ENCODE measurements at regions not wholly inside any gene's neighbourhood (a gene's known extent, or its start where the extent isn't known, plus 50 kb on each side); places are given as distances from the start of the nearest gene placed in this dataset.

- no peak for TF ChIP-seq CTCF (IDR thresholded peaks at IDR 0.05; ENCODE audit: insufficient read depth, low read depth, low read length)
- TF ChIP-seq EZH2 (IDR thresholded peaks at IDR 0.05; ENCODE audit: insufficient read depth, low read length), result no peak
- no peaks in the 10 kb centered on the region for H4K20me1 ChIP-seq (ENCODE audit: insufficient read depth, low read length)
- Mint-ChIP-seq H3K36me3 (ENCODE audit: low read depth, unreplicated experiment) (no peaks in the 10 kb centered on the region), H3K4me3 (ENCODE audit: unreplicated experiment) (no peak overlapping the region), H3K27ac (ENCODE audit: unreplicated experiment) (no peak overlapping the region), H3K9me3 (ENCODE audit: unreplicated experiment) (peaks cover 13% of the 10 kb centered on the region), H3K27me3 (ENCODE audit: low read depth, unreplicated experiment) (no peaks in the 10 kb centered on the region), H3K4me1 (ENCODE audit: low read depth, unreplicated experiment) (peaks cover 5% of the 10 kb centered on the region)
- no peaks in the 10 kb centered on the region for H3K27me3 ChIP-seq (ENCODE audit: insufficient read depth, low read length)
- DNase-seq (ENCODE audit: low read depth) (no peak), FAIRE-seq (no peak)
- H3K36me3 ChIP-seq (ENCODE audit: insufficient read depth, low read length), result no peaks in the 10 kb centered on the region
- H3K9ac ChIP-seq (ENCODE audit: low read length), result no peak overlapping the region
- H3K27ac ChIP-seq (ENCODE audit: low read depth, low read length), result no peak overlapping the region
- no peak overlapping the region for H3K4me2 ChIP-seq (ENCODE audit: low read length)
- no peaks in the 10 kb centered on the region for H3K4me1 ChIP-seq (ENCODE audit: insufficient read depth, low read length)
- H3K79me2 ChIP-seq (ENCODE audit: insufficient read depth, low read length), result no peaks in the 10 kb centered on the region
- H3K9me3 ChIP-seq (ENCODE audit: insufficient read depth, low read depth, low read length), result no peaks in the 10 kb centered on the region
- H2AFZ ChIP-seq (ENCODE audit: low read depth, low read length), result no peak overlapping the region
- no peak overlapping the region for H3K4me3 ChIP-seq (ENCODE audit: insufficient read depth, low read depth, low read length)
Measured at GRCh38 chr6:51487937-51488336, 599.5 kb downstream of the PKHD1 start.

GRCh38 chr6:51489133-51489532 lies 598.3 kb downstream of the PKHD1 start:
- H3K27ac ChIP-seq (ENCODE audit: low read depth, low read length), result no peak overlapping the region
- peaks cover 11% of the 10 kb centered on the region for H3K9me3 Mint-ChIP-seq (ENCODE audit: unreplicated experiment)
- H3K79me2 ChIP-seq (ENCODE audit: insufficient read depth, low read length), result no peaks in the 10 kb centered on the region
- no peaks in the 10 kb centered on the region for H3K9me3 ChIP-seq (ENCODE audit: insufficient read depth, low read depth, low read length)
- H3K36me3 ChIP-seq (ENCODE audit: insufficient read depth, low read length), result no peaks in the 10 kb centered on the region
- H2AFZ ChIP-seq (ENCODE audit: low read depth, low read length), result no peak overlapping the region
- H3K27me3 ChIP-seq (ENCODE audit: insufficient read depth, low read length), result no peaks in the 10 kb centered on the region
- H4K20me1 ChIP-seq (ENCODE audit: insufficient read depth, low read length), result no peaks in the 10 kb centered on the region
- FAIRE-seq (no peak), DNase-seq (ENCODE audit: low read depth) (no peak)
- TF ChIP-seq CTCF (IDR thresholded peaks at IDR 0.05; ENCODE audit: insufficient read depth, low read depth, low read length) (no peak), EZH2 (IDR thresholded peaks at IDR 0.05; ENCODE audit: insufficient read depth, low read length) (no peak)
- no peaks in the 10 kb centered on the region for H3K36me3 Mint-ChIP-seq (ENCODE audit: low read depth, unreplicated experiment)
- no peaks in the 10 kb centered on the region for H3K4me1 ChIP-seq (ENCODE audit: insufficient read depth, low read length)
- H3K4me3 Mint-ChIP-seq (ENCODE audit: unreplicated experiment), result no peak overlapping the region
- H3K4me2 ChIP-seq (ENCODE audit: low read length), result no peak overlapping the region
- H3K9ac ChIP-seq (ENCODE audit: low read length), result no peak overlapping the region
- H3K27me3 Mint-ChIP-seq (ENCODE audit: low read depth, unreplicated experiment), result no peaks in the 10 kb centered on the region
- no peak overlapping the region for H3K27ac Mint-ChIP-seq (ENCODE audit: unreplicated experiment)
- H3K4me1 Mint-ChIP-seq (ENCODE audit: low read depth, unreplicated experiment), result peaks cover 5% of the 10 kb centered on the region
- H3K4me3 ChIP-seq (ENCODE audit: insufficient read depth, low read depth, low read length), result no peak overlapping the region

- no peaks in the 10 kb centered on the region for H3K27me3 Mint-ChIP-seq (ENCODE audit: low read depth, unreplicated experiment)
- H3K36me3 Mint-ChIP-seq (ENCODE audit: low read depth, unreplicated experiment), result no peaks in the 10 kb centered on the region
- Histone ChIP-seq H3K36me3 (ENCODE audit: insufficient read depth, low read length) (no peaks in the 10 kb centered on the region), H3K4me2 (ENCODE audit: low read length) (no peak overlapping the region), H3K27me3 (ENCODE audit: insufficient read depth, low read length) (no peaks in the 10 kb centered on the region), H2AFZ (ENCODE audit: low read depth, low read length) (no peak overlapping the region), H3K4me3 (ENCODE audit: insufficient read depth, low read depth, low read length) (no peak overlapping the region), H3K4me1 (ENCODE audit: insufficient read depth, low read length) (no peaks in the 10 kb centered on the region), H3K79me2 (ENCODE audit: insufficient read depth, low read length) (no peaks in the 10 kb centered on the region), H3K9me3 (ENCODE audit: insufficient read depth, low read depth, low read length) (no peaks in the 10 kb centered on the region), H3K27ac (ENCODE audit: low read depth, low read length) (no peak overlapping the region), H3K9ac (ENCODE audit: low read length) (no peak overlapping the region), H4K20me1 (ENCODE audit: insufficient read depth, low read length) (no peaks in the 10 kb centered on the region)
- H3K9me3 Mint-ChIP-seq (ENCODE audit: unreplicated experiment), result peaks cover 5% of the 10 kb centered on the region
- FAIRE-seq (no peak), DNase-seq (ENCODE audit: low read depth) (no peak)
- H3K4me1 Mint-ChIP-seq (ENCODE audit: low read depth, unreplicated experiment), result peaks cover 5% of the 10 kb centered on the region
- TF ChIP-seq EZH2 (IDR thresholded peaks at IDR 0.05; ENCODE audit: insufficient read depth, low read length) (no peak), CTCF (IDR thresholded peaks at IDR 0.05; ENCODE audit: insufficient read depth, low read depth, low read length) (no peak)
- no peak overlapping the region for H3K27ac Mint-ChIP-seq (ENCODE audit: unreplicated experiment)
- no peak overlapping the region for H3K4me3 Mint-ChIP-seq (ENCODE audit: unreplicated experiment)
Measured at GRCh38 chr6:51490101-51490500, 597.3 kb downstream of the PKHD1 start.
